HG03558 (cell line): ENCODE measurements at regions not wholly inside any gene's neighbourhood (a gene's known extent, or its start where the extent isn't known, plus 50 kb on each side); places are given as distances from the start of the nearest gene placed in this dataset.
"Not testable (repeated sequence)": the region's sequence is repeated elsewhere in the genome, so short reads cannot be mapped to it uniquely, and the experiment has no call there.

Experiments
- ATAC-seq: cut with Tn5 transposase; IDR thresholded peaks from one replicate; pipeline ENCODE4 v1.9.1; 2021; ENCODE audit warnings: moderate number of reproducible peaks; ENCODE audit not compliant: unreplicated experiment; ENCODE audit errors: extremely low read depth

GRCh38 chr5:91245871-91246270 lies 137.2 kb downstream of the ARRDC3 start:
- ATAC-seq: no peak

- ATAC-seq: no peak
Observed at GRCh38 chr5:91245074-91245452, 138.1 kb downstream of the ARRDC3 start.

GRCh38 chr5:91244380-91245073 lies 138.6 kb downstream of the ARRDC3 start:
- ATAC-seq: no peak

GRCh38 chr5:91243852-91244251 lies 139.3 kb downstream of the ARRDC3 start:
- no peak for ATAC-seq

GRCh38 chr5:91243286-91243685 lies 139.8 kb downstream of the ARRDC3 start:
- ATAC-seq: no peak

- not testable (repeated sequence) for ATAC-seq
Observed at GRCh38 chr5:91241460-91241859, 141.7 kb downstream of the ARRDC3 start.

- ATAC-seq: no peak
Observed at GRCh38 chr5:91240175-91240574, 142.9 kb downstream of the ARRDC3 start.

- no peak for ATAC-seq
Observed at GRCh38 chr5:91235271-91235694, 147.8 kb downstream of the ARRDC3 start.

GRCh38 chr5:91232523-91232922 lies 150.6 kb downstream of the ARRDC3 start:
- no peak for ATAC-seq

- ATAC-seq: no peak
Observed at GRCh38 chr5:91229031-91229727, 153.9 kb downstream of the ARRDC3 start.

GRCh38 chr5:91228188-91228587 lies 154.9 kb downstream of the ARRDC3 start:
- ATAC-seq: no peak

- no peak for ATAC-seq
Observed at GRCh38 chr5:91225848-91226686, 157.1 kb downstream of the ARRDC3 start.

GRCh38 chr5:91224969-91225368 lies 158.1 kb downstream of the ARRDC3 start:
- no peak for ATAC-seq

- ATAC-seq: no peak
Observed at GRCh38 chr5:91224456-91224855, 158.7 kb downstream of the ARRDC3 start.

GRCh38 chr5:91223886-91224285 lies 159.2 kb downstream of the ARRDC3 start:
- no peak for ATAC-seq

GRCh38 chr5:91222482-91222881 lies 160.6 kb downstream of the ARRDC3 start:
- no peak for ATAC-seq

- no peak for ATAC-seq
Observed at GRCh38 chr5:91221917-91222316, 161.2 kb downstream of the ARRDC3 start.

- ATAC-seq: no peak
Observed at GRCh38 chr5:91219803-91220371, 163.2 kb downstream of the ARRDC3 start.

- ATAC-seq: no peak
Observed at GRCh38 chr5:91219091-91219802, 163.9 kb downstream of the ARRDC3 start.

- ATAC-seq: no peak
Observed at GRCh38 chr5:91217859-91218258, 165.3 kb downstream of the ARRDC3 start.
